ENCODE measurements at regions not wholly inside any gene's neighbourhood (a gene's known extent, or its start where the extent isn't known, plus 50 kb on each side); places are given as distances from the start of the nearest gene placed in this dataset.
"Not testable (repeated sequence)": the region's sequence is repeated elsewhere in the genome, so short reads cannot be mapped to it uniquely, and the experiment has no call there.

GRCh38 chr7:136424058-136424457 is 444.4 kb upstream of the CHRM2 start:
- H3K36me3 ChIP-seq: no peaks in the 10 kb centered on the region
- TF ChIP-seq EP300 (IDR thresholded peaks at IDR 0.05): no peak
- TF ChIP-seq, protein P1, sequence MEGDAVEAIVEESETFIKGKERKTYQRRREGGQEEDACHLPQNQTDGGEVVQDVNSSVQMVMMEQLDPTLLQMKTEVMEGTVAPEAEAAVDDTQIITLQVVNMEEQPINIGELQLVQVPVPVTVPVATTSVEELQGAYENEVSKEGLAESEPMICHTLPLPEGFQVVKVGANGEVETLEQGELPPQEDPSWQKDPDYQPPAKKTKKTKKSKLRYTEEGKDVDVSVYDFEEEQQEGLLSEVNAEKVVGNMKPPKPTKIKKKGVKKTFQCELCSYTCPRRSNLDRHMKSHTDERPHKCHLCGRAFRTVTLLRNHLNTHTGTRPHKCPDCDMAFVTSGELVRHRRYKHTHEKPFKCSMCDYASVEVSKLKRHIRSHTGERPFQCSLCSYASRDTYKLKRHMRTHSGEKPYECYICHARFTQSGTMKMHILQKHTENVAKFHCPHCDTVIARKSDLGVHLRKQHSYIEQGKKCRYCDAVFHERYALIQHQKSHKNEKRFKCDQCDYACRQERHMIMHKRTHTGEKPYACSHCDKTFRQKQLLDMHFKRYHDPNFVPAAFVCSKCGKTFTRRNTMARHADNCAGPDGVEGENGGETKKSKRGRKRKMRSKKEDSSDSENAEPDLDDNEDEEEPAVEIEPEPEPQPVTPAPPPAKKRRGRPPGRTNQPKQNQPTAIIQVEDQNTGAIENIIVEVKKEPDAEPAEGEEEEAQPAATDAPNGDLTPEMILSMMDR (IDR thresholded peaks at IDR 0.05): no peak
- no peak for TF ChIP-seq POLR2A (IDR thresholded peaks at IDR 0.05)
- no peak for TF ChIP-seq POLR2AphosphoS5 (IDR thresholded peaks at IDR 0.05)
- no peaks in the 10 kb centered on the region for H3K4me1 ChIP-seq
- ATAC-seq (ENCODE audit: low FRiP score in 2 of 2) (no peak), DNase-seq (no peak)
- no peak overlapping the region for H3K27ac ChIP-seq
- no peak overlapping the region for H3K4me3 ChIP-seq
- no peaks in the 10 kb centered on the region for H3K27me3 ChIP-seq
- no peaks in the 10 kb centered on the region for H3K9me3 ChIP-seq

- DNase-seq: peak in 1 of 2 donors; percentile 29
- 95 to 97% methylated on average over 7 to 14 of the region's 21 CpGs for WGBS, 2 donors
- H3K9me3 ChIP-seq; H3K27ac ChIP-seq; H3K4me3 ChIP-seq; H3K4me1 ChIP-seq; H3K27me3 ChIP-seq; ATAC-seq (ENCODE audit: low FRiP score in 2 of 2); H3K36me3 ChIP-seq: not testable (repeated sequence)
Measured at GRCh38 chr7:136419740-136420139, 442.6 kb upstream of the MTPN start.

DNA sequence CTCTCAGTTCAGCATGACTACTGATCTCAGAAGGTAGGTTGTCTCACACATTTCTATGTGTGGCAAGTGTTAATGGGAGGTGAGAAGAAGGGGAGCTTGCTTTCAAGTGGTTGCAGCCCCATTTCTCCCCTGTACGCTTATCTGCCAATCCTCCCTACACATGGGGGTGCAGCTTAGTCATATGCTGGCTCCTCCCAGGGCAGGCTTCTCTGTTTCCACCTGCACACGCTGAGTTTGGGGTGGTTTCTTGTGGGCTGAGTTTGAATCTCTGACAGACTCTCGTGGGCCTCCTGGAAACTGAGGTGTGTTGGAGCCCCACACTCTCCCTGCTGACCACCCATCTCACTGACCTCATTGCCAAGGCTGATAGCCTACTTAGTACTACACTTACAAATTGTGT is 435.8 kb upstream of the MTPN start:
- TF ChIP-seq POLR2A (IDR thresholded peaks at IDR 0.05) (no peak), EP300 (IDR thresholded peaks at IDR 0.05) (no peak), POLR2AphosphoS5 (IDR thresholded peaks at IDR 0.05) (no peak)
- TF ChIP-seq, protein P1 (IDR thresholded peaks at IDR 0.05): no peak
- 86 to 90% methylated on average over 3 of the region's 3 CpGs for WGBS, 2 donors
- Histone ChIP-seq H3K9me3 (no peaks in the 10 kb centered on the region), H3K27ac (no peak overlapping the region), H3K4me1 (no peaks in the 10 kb centered on the region), H3K36me3 (no peaks in the 10 kb centered on the region), H3K4me3 (no peak overlapping the region), H3K27me3 (no peaks in the 10 kb centered on the region)
- DNase-seq (no peak), ATAC-seq (ENCODE audit: low FRiP score in 2 of 2) (no peak)

DNA sequence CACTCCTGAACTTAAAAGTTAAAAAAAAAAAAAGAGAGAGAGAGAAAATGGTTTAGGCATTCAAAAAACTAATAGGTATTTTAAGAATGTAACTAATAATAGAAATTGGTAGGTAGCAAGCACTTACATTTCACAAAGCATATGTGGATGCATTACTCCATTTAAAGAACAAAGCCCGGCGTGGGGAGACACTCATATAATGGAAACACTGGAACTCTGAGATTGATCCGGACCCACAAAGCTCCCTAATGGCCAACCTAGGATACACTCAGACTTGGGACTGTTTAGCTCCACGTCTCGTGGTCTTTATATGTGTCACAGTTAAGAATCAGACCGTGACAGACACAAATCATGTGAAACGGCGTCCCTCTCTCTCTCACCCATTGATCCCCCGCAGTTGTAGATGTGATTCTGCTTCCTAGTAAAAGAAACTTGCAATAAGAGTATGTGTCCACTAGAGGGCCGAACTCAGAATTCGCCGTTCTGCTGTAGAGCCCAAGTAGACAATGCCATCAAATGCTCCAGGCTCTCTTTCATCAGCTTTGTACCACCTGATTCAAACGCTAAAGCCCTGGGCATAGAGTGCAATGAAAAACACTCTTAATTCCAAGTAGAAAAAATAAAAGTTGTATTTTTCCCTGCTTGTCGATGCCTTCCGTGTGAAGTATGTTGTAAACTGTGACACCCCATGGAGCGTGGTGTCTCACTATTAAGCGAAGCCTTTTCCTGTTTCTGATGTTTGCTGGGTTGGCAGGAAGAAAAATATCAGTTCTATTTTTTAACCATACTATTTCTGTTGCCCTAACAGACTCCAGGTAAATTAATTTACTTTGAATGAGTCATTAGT is 429.0 kb upstream of the MTPN start:
- Histone ChIP-seq H3K27ac (no peak overlapping the region), H3K36me3 (no peaks in the 10 kb centered on the region), H3K27me3 (no peaks in the 10 kb centered on the region), H3K9me3 (no peaks in the 10 kb centered on the region), H3K4me3 (no peak overlapping the region), H3K4me1 (peaks cover 0 to 4% (median 2%) of the 10 kb centered on the region in 4 donors)
- peak in 1 of 2 donors; percentile 85 for ATAC-seq (ENCODE audit: low FRiP score in 2 of 2)
- TF ChIP-seq, protein P1 (IDR thresholded peaks at IDR 0.05): peak; percentile 28 to 68 (median 56)
- TF ChIP-seq EP300 (IDR thresholded peaks at IDR 0.05): no peak
- peak in 1 of 2 donors; percentile 24 for DNase-seq
- WGBS, 2 donors: 31 to 33% methylated on average over 14 to 17 of the region's 17 CpGs

- Histone ChIP-seq H3K27ac (no peak overlapping the region), H3K9me3 (no peaks in the 10 kb centered on the region), H3K27me3 (no peaks in the 10 kb centered on the region), H3K36me3 (no peaks in the 10 kb centered on the region), H3K4me3 (no peak overlapping the region), H3K4me1 (peaks cover 0 to 4% (median 2%) of the 10 kb centered on the region in 4 donors)
- no peak for TF ChIP-seq POLR2A (IDR thresholded peaks at IDR 0.05)
- ATAC-seq (ENCODE audit: low FRiP score in 2 of 2) (no peak), DNase-seq (no peak)
- 86 to 87% methylated on average over 4 of the region's 4 CpGs for WGBS, 2 donors
Measured at GRCh38 chr7:136403591-136403990, 426.4 kb upstream of the MTPN start.

- Histone ChIP-seq H3K27ac (no peak overlapping the region), H3K27me3 (no peaks in the 10 kb centered on the region), H3K4me1 (no peaks in the 10 kb centered on the region), H3K36me3 (no peaks in the 10 kb centered on the region), H3K9me3 (no peaks in the 10 kb centered on the region), H3K4me3 (no peak overlapping the region)
- DNase-seq (no peak), ATAC-seq (ENCODE audit: low FRiP score in 2 of 2) (no peak)
- TF ChIP-seq POLR2A (IDR thresholded peaks at IDR 0.05): no peak
- TF ChIP-seq EP300 (IDR thresholded peaks at IDR 0.05): no peak
- no peak for TF ChIP-seq POLR2AphosphoS5 (IDR thresholded peaks at IDR 0.05)
- TF ChIP-seq, protein P1 (IDR thresholded peaks at IDR 0.05): no peak
- WGBS, 2 donors: 75 to 77% methylated on average over 5 of the region's 5 CpGs
Measured at GRCh38 chr7:136400877-136401276, 423.7 kb upstream of the MTPN start.

All from upper lobe of left lung (tissue), 6 donors.